ENCODE measurements at regions not wholly inside any gene's neighbourhood (a gene's known extent, or its start where the extent isn't known, plus 50 kb on each side); places are given as distances from the start of the nearest gene placed in this dataset.

DNA sequence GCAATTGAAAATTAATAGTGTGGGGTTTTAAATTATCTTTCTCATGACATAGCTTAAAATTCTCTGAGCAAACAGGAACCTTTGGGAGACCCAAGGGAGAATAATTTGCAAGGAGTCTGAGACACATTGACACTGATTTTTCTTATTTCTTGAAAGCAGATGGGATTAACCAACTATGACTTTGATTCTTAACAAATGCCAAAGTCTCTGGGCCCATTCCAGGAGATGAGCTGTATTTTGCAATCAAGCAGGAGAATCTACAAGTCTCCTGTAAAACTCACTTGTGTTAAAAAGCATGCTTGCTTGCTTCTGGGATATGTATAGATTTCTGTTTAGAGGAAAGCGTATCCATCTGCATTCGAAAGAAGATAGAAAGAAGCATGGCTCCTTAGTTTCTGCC, 71.3 kb upstream of the STT3B start:
- no peak overlapping the region for H3T11ph ChIP-seq (ENCODE audit: low read length)
- H3K18ac ChIP-seq (ENCODE audit: insufficient read length, low read depth, low read length), result no peak overlapping the region
- no peak overlapping the region for H4K8ac ChIP-seq (replicated peaks; ENCODE audit: insufficient read length, low read depth, low read length)
- no peaks in the 10 kb centered on the region for H3K27me3 ChIP-seq (ENCODE audit: insufficient read depth, low read length)
- H3K56ac ChIP-seq (ENCODE audit: insufficient read length, low read depth, low read length), result no peak overlapping the region
- H3K4me1 ChIP-seq (ENCODE audit: insufficient read depth, low read length), result no peaks in the 10 kb centered on the region; the same call in 1 of the 2 replicates
- H3K9me3 ChIP-seq (ENCODE audit: control insufficient read depth, low read depth, low read length), result no peaks in the 10 kb centered on the region
- H2AFZ ChIP-seq (ENCODE audit: low read length), result no peak overlapping the region
- no peak overlapping the region for H3K27ac Mint-ChIP-seq
- H3K36me3 Mint-ChIP-seq (ENCODE audit: insufficient read depth in 1 of 3, low read depth in 3 of 3), result no peaks in the 10 kb centered on the region
- H3K23me2 ChIP-seq (ENCODE audit: insufficient read length, low read depth, low read length, poor library complexity, severe bottlenecking), result no peaks in the 10 kb centered on the region
- H3K79me1 ChIP-seq (ENCODE audit: insufficient read depth, low read depth, low read length, poor library complexity, severe bottlenecking), result no peaks in the 10 kb centered on the region
- H3K23ac ChIP-seq (ENCODE audit: insufficient read length, low read depth, low read length), result no peak overlapping the region
- DNase-seq, result no peak
- no peak overlapping the region for H3K4me3 Mint-ChIP-seq
- H3K27ac ChIP-seq (ENCODE audit: insufficient read length, low read depth, low read length), result no peak overlapping the region
- WGBS (ENCODE audit: extremely low coverage, insufficient read length, low lambda C conversion rate), result no CpG with 5 or more reads among the region's 2 CpGs
- no peak overlapping the region for H2BK12ac ChIP-seq (ENCODE audit: insufficient read length, low read depth, low read length)
- H3K4me1 Mint-ChIP-seq, result peaks cover 20 to 23% of the 10 kb centered on the region in 2 experiments
- no peak overlapping the region for H3K9ac ChIP-seq (ENCODE audit: extremely low read depth, insufficient read length, low read length)
- H3K14ac ChIP-seq (ENCODE audit: insufficient read depth, low read length), result no peak overlapping the region
- no peak overlapping the region for H2BK15ac ChIP-seq (ENCODE audit: low read depth, low read length)
- no peaks in the 10 kb centered on the region for H4K20me1 ChIP-seq (ENCODE audit: control insufficient read depth, insufficient read depth, insufficient read length)
- H3K4ac ChIP-seq (ENCODE audit: low read depth, low read length), result no peak overlapping the region
- H4K5ac ChIP-seq (ENCODE audit: insufficient read length, low read depth, low read length), result no peak overlapping the region
- no peaks in the 10 kb centered on the region for H3K27me3 Mint-ChIP-seq (ENCODE audit: low read depth)
- H3K4me2 ChIP-seq (ENCODE audit: insufficient read depth, insufficient read length, low read length), result no peak overlapping the region
- no peak overlapping the region for H2BK20ac ChIP-seq (ENCODE audit: low read depth, low read length, poor library complexity, severe bottlenecking)
- H4K91ac ChIP-seq (ENCODE audit: insufficient read length, low read depth, low read length), result no peak overlapping the region
- H2BK5ac ChIP-seq (ENCODE audit: insufficient read length, low read length), result no peak overlapping the region
- TF ChIP-seq CTCF (conservative IDR thresholded peaks at IDR 0.05), result no peak
- no peak overlapping the region for H2BK120ac ChIP-seq (ENCODE audit: low read depth, low read length, poor library complexity, severe bottlenecking)
- H3K9me3 Mint-ChIP-seq, result no peaks in the 10 kb centered on the region
- no peaks in the 10 kb centered on the region for H3K79me2 ChIP-seq (ENCODE audit: insufficient read depth, low read length)
- no peak overlapping the region for H2AK5ac ChIP-seq (ENCODE audit: insufficient read length, low read length)
